ENCODE measurements at regions not wholly inside any gene's neighbourhood (a gene's known extent, or its start where the extent isn't known, plus 50 kb on each side); places are given as distances from the start of the nearest gene placed in this dataset.
"Not testable (repeated sequence)": the region's sequence is repeated elsewhere in the genome, so short reads cannot be mapped to it uniquely, and the experiment has no call there.

DNA sequence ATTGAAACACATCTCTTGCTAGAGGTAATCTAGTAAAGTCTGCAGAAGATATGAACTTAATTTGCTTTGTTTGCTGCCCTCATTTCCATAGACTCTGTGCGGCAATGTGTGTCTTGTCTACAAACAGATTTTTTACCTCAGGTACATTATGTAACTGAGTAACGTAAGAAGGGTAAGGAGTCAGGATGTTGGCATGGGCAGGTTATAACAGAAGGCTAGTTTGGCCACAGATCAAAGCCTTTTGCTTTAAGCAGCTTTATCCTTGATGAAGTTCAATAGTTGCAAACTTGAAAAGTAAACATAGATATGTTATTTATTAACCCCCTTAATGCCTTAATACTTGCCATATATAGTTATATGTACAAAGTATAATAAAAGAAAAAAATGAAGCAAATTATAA, 391.6 kb upstream of the FKBP1C start:
- DNase-seq: no peak

DNA sequence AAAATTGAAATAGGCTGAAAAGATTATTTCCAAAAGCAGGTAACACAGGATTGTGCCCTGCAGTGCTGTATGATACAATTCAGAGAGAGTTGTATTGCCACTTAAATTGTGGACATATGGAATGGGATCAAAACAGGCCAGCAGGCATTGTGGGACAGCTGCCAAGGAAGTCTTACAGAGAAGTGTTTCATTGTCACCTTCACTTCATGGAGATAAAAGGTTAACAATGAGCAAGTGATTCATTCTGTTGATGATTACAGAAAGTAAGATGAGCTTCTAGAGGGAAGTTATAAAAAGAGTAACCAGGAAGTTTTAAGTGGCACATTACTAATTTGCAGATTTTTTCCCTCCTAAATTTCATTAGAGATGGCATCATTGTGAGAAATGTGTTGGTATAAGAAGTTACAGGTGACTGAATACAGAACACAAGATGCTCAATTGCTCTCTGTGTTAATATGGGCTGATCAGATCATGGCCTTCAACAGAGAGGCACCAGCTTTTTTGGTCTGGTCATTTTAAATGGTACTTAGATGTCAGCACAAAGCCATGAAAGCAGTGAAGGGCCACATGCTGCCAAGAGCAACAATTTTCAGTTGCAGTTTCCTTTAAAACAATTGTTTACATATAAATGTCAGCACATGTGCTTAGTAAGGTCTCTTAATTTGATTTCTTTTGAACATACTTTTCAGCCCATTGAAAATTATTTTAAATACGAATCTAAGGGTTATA, 402.5 kb upstream of the FKBP1C start:
- no peak for DNase-seq

DNA sequence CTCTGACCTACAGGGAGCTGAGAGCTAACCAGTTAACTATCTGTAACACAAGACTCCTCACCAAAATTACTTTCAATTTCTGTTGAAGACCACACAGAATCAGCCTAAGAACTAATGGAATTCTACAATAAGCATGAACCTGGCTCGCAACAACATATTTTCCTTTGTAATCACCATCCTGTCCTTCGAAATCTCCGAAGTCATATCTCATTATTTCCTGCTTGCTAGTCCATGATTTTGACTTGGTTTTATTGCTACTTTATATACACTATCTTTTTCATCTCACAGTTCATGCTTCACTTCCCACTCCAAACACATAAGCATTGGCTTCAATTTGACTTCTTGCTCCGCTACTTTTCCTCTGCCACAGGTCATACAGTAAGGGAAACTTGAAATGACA, 405.8 kb upstream of the FKBP1C start:
- no peak for DNase-seq

DNA sequence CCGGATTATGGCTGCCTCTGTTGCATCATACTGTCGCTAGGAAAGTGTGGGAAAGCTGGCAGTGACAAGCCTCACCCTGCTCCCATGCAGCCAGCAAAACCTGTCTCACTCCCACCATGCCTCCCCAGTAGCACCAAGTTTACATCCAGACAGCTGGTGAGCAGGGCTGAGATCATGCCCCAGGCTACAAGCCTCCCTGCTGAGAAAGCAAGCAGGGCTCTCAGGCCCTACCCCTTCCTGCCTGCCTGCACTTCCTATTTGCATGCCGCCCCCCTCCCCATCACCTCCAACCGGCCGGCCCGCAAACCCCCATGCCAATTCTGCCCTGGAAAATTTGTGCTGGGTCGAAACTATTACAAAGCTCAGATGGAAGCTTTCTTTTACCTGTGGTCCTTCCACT, 408.2 kb upstream of the FKBP1C start:
- no peak for DNase-seq

DNA sequence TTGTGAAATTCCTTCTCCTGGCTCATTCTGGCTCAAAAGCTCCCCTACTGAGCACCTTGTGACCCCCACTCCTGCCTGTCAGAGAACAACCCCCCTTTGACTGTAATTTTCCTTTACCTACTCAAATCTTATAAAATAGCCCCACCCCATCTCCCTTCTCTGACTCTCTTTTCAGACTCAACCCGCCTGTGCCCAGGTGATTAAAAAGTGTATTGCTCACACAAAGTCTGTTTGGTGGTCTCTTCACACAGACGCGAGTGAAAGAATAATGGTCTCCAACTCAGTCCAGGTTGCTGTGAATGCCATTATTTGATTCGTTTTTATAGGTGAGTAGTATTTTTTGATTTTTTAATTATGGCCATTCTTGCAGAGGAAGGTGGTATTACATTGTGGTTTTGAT, 414.1 kb upstream of the FKBP1C start:
- DNase-seq: no peak

DNA sequence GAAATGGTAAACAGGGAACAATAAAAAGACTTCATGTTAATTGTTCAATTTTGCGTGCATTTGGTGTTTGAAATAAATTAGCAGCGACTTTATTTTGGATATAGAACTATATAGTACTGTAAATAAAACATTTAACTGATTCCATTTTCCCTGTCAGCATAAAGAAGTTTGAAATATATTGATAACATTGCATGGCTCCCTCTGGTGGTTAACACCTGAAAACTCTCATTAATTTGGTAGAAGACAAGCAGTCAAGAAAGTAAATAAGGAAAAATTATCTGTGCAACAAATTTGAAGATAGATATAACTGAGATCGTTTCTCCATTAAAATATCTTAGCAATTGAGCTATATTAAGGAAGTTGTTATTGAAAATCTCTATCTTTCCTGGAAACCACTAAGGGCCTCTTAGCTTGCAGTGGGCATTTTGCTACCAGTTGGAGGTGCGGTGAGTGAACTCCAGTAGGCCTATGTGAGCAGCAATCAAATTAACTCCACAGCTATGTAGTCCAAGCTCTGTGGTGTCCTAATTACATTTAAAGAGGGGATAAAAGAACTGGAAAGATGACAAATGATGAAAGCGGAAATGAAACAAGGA, 435.7 kb upstream of the FKBP1C start:
- DNase-seq: no peak

DNA sequence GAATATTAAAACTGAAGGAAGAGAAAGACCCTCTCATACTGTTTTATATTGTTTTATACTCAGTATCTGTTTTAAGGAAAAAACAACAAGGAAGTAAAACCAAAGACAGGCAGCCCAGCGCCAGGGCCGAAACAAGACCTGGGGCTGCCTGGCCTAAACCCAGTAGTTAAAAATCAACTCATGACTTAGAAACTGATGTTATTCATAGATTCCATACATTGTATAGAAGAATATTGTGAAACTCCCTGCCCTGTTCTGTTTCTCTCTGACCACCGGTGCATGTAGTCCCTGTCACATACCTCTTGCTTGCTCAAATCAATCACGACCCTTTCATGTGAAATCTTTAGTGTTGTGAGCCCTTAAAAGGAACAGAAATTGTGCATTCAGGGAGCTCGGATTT, 445.1 kb upstream of the FKBP1C start:
- DNase-seq: not testable (repeated sequence)

DNA sequence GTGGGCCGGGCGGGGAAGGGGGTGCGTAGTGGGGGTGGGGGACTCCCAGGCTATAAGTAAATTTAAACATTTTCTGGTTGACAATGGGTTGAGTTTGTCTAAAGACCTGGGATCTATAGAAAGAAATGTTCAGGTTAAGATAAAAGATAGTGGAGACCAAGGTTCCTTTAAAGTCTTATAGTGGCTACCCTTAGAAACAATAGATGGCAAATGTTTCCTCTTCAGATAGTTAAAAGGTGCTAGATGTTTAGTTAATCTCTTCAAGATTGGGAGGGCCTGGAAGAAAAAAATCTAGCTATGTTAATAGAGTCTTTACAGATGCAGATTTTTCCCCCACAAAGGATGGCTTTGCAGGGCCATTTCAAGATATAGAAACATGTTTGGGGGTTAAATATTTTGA, 446.4 kb upstream of the FKBP1C start:
- no peak for DNase-seq

DNA sequence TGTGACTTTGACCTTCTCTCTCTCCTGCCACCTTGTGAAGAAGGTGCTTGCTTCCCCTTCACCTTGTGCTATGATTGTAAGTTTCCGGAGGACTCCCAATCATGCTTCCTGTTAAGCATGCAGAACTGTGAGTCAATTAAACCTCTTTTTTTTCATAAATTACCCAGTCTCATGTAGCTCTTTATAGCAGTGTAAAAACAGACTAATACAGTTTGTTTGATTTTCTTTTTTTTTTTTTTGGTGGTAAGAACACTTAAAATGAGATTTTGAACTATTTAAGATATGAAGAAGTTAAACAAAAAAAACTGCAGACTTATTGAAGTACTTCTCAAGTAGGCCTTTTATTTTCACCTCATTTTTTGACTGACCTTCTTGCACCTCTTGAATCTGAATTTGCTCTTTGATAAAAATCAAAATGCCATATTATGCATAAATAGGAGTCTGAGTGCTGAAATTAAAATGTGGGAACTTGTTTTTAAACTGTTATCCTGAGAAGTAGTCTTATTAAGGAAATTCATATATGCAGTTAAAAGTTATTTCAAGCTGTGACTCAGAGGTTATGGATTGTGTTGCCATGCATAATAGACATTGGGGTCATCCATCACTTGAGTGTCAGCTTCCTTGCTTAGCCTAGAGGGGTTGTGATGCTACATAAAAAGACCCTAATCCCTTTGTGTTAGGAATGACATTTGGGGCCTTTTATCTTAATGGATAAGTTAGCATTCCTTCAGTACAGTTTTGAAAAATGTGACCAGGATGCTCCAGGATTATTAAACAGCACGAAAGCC, 447.9 kb upstream of the FKBP1C start:
- no peak for DNase-seq

DNA sequence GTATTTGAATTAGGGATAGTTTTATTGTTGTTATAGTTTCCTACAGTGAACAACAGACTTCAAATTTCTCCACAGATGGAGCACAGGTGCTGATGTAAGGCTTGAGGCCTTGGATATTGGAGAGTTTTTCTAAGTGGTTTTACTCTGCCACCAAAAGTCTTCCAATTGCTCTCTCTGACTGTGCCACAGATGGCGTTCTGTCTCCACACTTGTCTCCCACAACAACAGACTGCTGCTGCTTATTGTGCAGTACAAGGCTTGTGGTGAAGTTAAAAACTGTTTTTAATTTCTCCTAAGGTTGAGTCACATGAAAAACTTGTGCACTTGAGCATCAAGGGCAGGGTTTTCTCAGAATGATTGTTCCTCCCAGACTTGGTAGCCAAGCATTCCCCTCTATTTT, 460.9 kb upstream of the KHDRBS2 start:
- DNase-seq: no peak

DNA sequence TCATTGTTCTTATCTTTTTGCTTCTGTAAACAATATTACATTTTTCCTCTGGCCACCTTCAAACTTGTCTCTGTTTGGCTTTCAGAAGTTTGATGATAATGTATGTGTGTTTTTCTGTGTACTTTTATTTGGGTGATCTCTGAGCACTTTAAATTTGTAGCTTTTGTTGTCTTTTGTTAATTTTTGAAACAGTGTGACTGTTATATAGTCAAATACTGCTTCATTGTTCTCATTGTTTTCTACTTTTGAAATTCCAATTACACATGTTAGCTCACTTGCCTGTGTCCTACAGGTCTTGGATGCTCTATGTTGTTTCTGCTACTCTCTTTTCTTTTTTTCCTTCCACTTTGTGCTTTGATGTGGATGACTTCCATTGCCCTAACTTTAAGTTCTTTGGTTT, 460.1 kb upstream of the KHDRBS2 start:
- DNase-seq: no peak

DNA sequence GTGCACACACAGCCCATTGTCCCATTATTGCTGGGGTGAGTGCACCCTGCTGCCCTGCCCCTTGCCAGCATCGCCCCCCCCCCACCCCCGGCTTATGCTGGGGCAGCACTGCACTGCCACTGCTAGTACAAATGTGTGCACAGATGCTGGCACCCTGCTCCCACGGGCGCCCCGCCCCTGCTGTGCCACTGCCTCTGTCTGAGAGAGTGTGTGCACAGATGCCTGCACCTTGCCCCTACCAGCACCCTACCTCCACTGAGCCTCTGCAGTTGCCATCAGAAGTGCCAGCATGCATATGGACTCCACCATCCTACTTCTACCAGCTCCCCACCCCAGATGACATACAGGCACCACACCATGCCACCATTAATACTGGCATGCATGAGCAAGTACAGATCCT, 454.6 kb upstream of the KHDRBS2 start:
- peak; percentile 53 for DNase-seq

DNA sequence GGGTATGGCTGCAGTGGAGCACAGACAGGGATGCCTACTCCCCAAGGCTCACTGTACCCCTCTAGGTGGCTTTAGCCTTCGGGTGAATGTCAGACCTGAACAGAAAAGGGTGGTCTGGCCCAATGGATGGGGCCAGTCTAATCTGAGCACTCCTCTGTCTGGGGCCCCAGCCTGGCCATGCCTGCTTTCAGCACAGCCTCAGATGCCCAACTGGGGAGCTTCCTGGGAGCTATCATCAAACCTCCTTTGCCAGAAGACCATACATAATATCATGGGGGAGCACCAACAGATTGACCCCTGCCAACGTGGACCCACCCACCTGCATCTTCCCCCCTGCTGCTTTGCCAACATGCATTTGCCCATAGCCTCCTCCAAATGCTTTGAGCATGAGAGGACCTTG, 454.1 kb upstream of the KHDRBS2 start:
- no peak for DNase-seq

DNA sequence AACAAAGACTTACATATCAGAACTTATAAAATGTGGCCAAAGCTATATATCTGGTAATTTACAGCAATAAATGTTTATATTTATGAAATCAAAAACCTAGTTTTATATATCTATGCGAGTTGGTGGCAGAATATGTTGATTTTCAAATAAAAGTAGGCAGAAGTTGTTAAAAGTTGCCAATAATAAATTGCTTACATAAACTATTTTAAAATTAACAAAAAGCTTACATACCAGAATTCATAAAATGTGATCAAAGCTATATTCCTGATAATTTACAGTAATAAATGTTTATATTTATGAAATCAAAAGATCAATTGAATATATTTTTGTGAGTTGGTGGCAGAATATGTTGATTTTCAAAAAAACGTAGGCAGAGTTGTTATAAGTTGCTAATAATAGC, 451.8 kb upstream of the KHDRBS2 start:
- no peak for DNase-seq

DNA sequence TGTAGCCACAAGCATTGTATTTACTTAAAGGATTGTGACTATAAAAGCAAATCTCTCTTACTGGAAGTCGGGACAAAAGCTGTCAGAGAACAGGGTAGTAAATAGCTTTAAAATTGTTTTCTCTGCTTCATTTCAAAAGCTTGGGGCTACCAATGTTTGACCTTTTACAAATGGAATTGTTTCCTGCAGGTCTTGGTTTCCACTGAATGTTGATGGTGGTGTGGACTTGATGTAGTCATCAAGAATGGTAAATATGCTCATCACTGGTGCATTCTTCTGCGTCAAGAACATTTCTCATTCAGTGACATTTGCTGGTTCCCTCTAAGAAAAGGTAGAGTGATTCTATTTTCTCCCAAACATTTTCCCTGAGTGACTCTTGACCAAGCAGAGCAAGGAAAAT, 435.4 kb upstream of the KHDRBS2 start:
- no peak for DNase-seq

DNA sequence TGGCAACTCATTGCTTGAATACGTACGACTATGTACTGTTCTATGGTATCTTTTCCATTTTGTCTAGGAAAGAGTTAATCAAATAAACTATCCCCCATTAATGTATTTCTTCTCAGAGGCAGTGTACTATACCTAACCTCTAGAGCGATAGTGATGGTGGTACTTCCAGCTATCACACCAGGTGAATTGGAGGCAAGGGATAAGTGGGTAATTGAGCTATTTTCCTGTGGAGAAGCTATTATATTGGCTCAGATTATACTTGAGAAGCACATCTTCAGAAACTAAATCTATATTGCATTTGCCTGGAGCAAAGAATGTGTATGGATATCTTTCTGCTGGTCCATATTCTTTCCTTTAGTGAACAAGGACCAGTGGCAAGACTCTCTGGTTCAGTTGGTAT, 430.7 kb upstream of the KHDRBS2 start:
- no peak for DNase-seq

DNA sequence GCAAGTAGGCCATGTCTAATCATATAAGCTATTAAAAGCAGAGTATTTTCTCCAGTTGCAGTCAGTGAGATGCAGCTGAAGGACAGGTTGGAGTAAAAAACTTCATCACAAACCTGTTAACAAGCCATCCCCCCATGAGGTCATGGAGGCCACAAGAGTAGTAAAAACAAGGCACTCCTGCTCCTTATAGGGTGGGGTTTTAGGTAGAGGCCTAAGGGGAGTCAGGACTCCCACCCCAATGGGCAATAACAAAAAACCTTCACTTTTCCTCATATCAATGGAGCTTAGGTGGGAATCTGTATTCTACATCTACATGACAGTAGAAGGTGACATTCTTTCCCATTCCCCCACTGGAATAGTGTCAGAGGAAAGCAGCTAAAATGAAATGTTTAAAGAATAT, 428.1 kb upstream of the KHDRBS2 start:
- no peak for DNase-seq

DNA sequence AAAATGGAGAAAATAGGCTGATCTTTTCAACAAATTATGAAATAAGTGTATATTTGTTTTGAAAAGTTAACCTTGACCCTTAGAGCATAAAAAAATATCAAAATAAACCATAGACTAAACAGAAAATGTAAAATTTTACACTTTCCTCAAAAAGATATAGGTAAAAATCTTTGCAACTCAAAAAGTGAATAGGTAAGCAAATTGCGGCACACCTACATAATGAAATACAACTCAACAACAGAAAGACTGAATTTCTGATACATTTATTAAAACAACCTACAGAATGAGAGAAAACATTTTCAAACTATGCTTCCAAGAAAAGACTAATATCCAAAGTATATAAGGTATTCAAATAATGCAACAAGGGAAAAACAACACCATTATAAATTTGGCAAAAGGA, 425.7 kb upstream of the KHDRBS2 start:
- DNase-seq: no peak

DNA sequence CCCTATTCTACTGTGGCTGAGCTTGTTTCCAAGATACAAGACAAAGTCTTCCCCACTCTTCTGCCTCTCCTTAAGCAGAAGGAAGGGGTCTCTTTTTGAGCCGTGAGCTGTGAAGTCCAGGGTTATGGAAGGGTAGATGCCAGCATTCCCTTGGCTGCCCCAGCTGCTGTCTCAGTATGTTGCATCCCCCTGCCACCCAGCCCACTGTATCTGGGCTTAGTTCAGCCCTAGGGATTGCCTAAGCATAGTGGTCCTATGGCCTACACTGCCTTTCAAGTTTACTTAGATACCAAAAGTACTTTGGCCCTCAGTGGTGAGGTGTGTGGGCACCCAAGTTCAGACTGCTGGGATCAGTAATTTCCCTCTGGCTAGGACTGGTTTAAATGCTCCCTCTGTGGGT, 421.9 kb upstream of the KHDRBS2 start:
- DNase-seq: no peak

DNA sequence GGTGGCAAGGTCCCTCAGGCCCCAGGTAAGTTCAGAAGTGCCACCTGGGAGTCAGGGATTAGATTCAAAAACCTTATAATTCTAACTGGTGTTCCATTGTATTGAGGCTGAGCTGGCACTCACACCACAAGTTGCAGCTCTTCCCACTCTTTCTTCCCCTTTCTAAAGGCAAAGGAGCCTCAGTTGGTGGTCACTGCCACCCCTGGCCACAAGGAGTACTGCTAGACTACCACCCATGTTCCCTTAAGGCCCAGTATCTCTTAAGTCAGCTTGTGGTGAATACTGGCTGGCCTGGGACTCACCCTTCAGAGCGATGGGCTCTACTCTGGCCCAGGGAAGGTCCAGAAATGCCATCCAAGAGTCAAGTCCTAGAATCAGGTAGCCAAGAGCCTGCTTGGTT, 421.1 kb upstream of the KHDRBS2 start:
- no peak for DNase-seq

DNA sequence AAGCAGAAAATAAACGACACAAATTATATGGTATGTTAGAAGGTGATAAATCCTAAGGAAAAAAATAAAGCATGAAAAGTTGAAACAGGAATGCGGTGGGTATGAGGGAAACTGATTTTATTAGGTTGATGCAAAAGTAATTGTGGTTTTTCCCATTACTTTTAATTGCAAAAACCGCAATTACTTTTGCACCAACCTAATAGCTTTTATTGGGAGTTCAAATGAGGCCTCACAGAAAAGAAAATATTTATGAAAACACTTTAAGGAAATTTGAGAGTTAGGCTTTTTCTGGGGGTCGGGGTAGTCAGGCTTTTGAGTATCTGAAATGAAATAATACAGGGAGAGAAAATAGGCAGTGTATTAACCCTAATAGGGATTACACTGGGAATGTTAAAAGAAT, 397.0 kb upstream of the KHDRBS2 start:
- DNase-seq: no peak

DNA sequence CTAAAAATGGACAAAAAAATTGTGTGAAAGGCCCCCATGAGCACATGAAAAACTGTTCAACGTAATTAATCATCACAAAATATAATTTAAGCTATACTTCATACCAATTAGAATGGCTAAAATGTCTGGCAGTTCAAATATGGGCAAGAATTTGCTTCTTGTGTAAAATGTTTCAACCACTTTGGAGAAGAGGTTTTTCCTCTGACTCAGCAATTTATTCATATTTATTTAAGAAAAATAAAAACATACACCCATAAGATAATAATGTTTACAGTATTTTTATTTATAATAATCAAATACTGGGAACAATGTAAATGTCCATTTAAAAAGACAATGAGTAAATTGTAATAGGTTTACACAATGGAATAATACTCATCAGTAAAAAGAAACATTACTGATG, 395.1 kb upstream of the KHDRBS2 start:
- DNase-seq: no peak

DNA sequence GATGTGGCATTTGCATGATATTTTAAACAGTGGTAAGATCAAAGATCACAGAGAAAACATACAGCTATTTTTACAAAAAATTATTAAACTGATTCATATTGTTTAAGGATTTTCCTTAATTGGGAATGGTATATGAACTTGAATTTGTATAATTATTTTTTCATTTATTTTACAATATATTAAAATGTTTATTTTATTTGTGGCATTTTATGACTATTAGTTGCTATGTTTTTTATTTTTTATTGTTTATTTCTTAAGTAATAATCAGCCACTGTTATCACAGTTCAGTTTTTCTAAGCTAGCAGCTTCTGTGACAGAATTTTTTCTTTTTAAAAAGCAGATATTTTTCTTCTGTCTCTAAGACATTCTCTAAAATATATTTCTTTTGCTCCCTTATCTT, 387.0 kb upstream of the KHDRBS2 start:
- DNase-seq: no peak

DNA sequence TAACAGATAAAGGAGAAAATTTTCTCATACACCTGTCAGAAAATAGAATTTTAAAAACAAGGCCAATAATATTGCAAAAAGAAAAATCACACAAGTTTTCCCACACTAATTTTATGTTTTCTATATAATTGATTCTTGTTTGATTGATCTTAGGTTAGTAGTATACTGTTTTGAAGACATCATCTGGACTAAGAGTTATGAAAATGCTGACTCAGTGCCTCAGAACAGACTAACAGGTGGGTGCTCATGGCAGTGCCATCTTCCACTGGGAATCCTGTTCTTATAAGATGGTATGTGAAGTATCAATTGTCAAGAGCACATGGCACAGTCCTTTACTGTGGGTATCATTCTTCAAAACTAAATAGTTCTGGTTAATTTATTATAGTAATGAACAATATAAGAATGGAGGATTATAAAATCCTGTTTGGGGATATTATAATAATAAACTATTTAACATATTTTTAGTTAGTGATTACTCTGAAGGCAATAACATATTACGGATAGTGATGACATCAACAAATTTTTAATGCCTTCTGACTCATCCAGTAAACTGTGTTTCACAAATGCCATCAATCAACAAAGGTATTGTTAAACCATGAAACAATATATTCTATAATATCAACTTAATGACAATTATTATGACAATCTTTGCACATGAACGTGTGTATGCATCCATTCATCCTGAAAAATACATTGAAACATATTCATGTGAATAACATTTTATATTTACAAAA, 384.6 kb upstream of the KHDRBS2 start:
- DNase-seq: no peak
